H9 (cell line): ENCODE measurements at regions not wholly inside any gene's neighbourhood (a gene's known extent, or its start where the extent isn't known, plus 50 kb on each side); places are given as distances from the start of the nearest gene placed in this dataset.

Experiments used
- DNase-seq: peaks from one replicate; pipeline ENCODE4 v3.0.0-alpha.2; 2017
- H2AFZ ChIP-seq: one replicate; pipeline ENCODE4 v1.6.1; 2013; ENCODE audit warnings: mild to moderate bottlenecking, low read length, control low read depth, moderate library complexity
- H2AK5ac ChIP-seq: 2 replicates; pipeline ENCODE4 v1.6.1; 2013; ENCODE audit warnings: low read length, control low read depth, mixed read lengths; ENCODE audit not compliant: insufficient read length
- H2BK120ac ChIP-seq: one replicate; pipeline ENCODE4 v1.6.1; 2013; ENCODE audit warnings: low read depth, mild to moderate bottlenecking, low read length, control low read depth, inconsistent platforms; ENCODE audit not compliant: poor library complexity, severe bottlenecking
- H2BK12ac ChIP-seq: 2 replicates; pipeline ENCODE4 v1.6.1; 2013; ENCODE audit warnings: low read length, control low read depth, mixed read lengths, low read depth; ENCODE audit not compliant: insufficient read length
- H2BK15ac ChIP-seq: 2 replicates; pipeline ENCODE4 v1.6.1; 2013; ENCODE audit warnings: low read depth, low read length, control low read depth
- H2BK20ac ChIP-seq: one replicate; pipeline ENCODE4 v1.6.1; 2013; ENCODE audit warnings: low read depth, mild to moderate bottlenecking, low read length, control low read depth, inconsistent platforms; ENCODE audit not compliant: poor library complexity, severe bottlenecking
- H2BK5ac ChIP-seq: 2 replicates; pipeline ENCODE4 v1.6.1; 2013; ENCODE audit warnings: low read length, control low read depth, mixed read lengths; ENCODE audit not compliant: insufficient read length
- H3K14ac ChIP-seq: 2 replicates; pipeline ENCODE4 v1.6.1; 2013; ENCODE audit warnings: low read length, control low read depth; ENCODE audit not compliant: insufficient read depth
- H3K18ac ChIP-seq: 2 replicates; pipeline ENCODE4 v1.6.1; 2013; ENCODE audit warnings: low read depth, mild to moderate bottlenecking, mixed read lengths, low read length, control low read depth; ENCODE audit not compliant: insufficient read length
- H3K23ac ChIP-seq: 2 replicates; pipeline ENCODE4 v1.6.1; 2013; ENCODE audit warnings: low read length, control low read depth, mixed read lengths, low read depth; ENCODE audit not compliant: insufficient read length
- H3K23me2 ChIP-seq: 2 replicates; pipeline ENCODE4 v1.6.1; 2013; ENCODE audit warnings: low read depth, mild to moderate bottlenecking, mixed read lengths, low read length, control low read depth; ENCODE audit not compliant: insufficient read length, poor library complexity, severe bottlenecking
- H3K27ac ChIP-seq: 2 replicates; pipeline ENCODE4 v1.5.1; 2013; ENCODE audit warnings: low read length, control low read depth, mixed read lengths, low read depth; ENCODE audit not compliant: insufficient read length
- H3K27me3 ChIP-seq: 2 replicates; pipeline ENCODE4 v1.6.1; 2013; ENCODE audit warnings: low read length, control low read depth, inconsistent platforms; ENCODE audit not compliant: insufficient read depth
- H3K4ac ChIP-seq: 2 replicates; pipeline ENCODE4 v1.6.1; 2013; ENCODE audit warnings: low read depth, mild to moderate bottlenecking, control low read depth, inconsistent platforms, low read length, moderate library complexity
- H3K4me1 ChIP-seq: 2 replicates; pipeline ENCODE4 v1.6.1; 2013; ENCODE audit warnings: low read length, control low read depth, inconsistent platforms; ENCODE audit not compliant: insufficient read depth
- H3K4me2 ChIP-seq: 2 replicates; pipeline ENCODE4 v1.6.1; 2013; ENCODE audit warnings: low read length, control low read depth, mixed read lengths; ENCODE audit not compliant: insufficient read length, insufficient read depth
- H3K56ac ChIP-seq: 2 replicates; pipeline ENCODE4 v1.6.1; 2013; ENCODE audit warnings: low read depth, mild to moderate bottlenecking, mixed read lengths, low read length, control low read depth; ENCODE audit not compliant: insufficient read length
- H3K79me1 ChIP-seq: 2 replicates; pipeline ENCODE4 v1.6.1; 2013; ENCODE audit warnings: low read depth, mild to moderate bottlenecking, moderate library complexity, low read length, control low read depth, inconsistent platforms; ENCODE audit not compliant: insufficient read depth, poor library complexity, severe bottlenecking
- H3K79me2 ChIP-seq: 2 replicates; pipeline ENCODE4 v1.6.1; 2013; ENCODE audit warnings: low read length, control low read depth, inconsistent platforms; ENCODE audit not compliant: insufficient read depth
- H3K9ac ChIP-seq: 2 replicates; pipeline ENCODE4 v1.6.1; 2013; ENCODE audit warnings: low read length, control low read depth, mixed read lengths; ENCODE audit not compliant: insufficient read length; ENCODE audit errors: extremely low read depth
- H3K9me3 ChIP-seq: one replicate; pipeline ENCODE4 v1.6.1; 2013; ENCODE audit warnings: low read depth, low read length, inconsistent platforms; ENCODE audit not compliant: control insufficient read depth
- H3T11ph ChIP-seq: one replicate; pipeline ENCODE4 v1.6.1; 2013; ENCODE audit warnings: mild to moderate bottlenecking, low read length, control low read depth, inconsistent platforms
- H4K20me1 ChIP-seq: one replicate; pipeline ENCODE4 v1.6.1; 2013; ENCODE audit not compliant: control insufficient read depth, insufficient read length, insufficient read depth
- H4K5ac ChIP-seq: 2 replicates; pipeline ENCODE4 v1.6.1; 2013; ENCODE audit warnings: low read depth, mild to moderate bottlenecking, mixed read lengths, low read length, control low read depth; ENCODE audit not compliant: insufficient read length
- H4K8ac ChIP-seq: replicated peaks from 2 replicates; pipeline ENCODE4 v1.6.1; 2013; ENCODE audit warnings: low read length, control low read depth, mixed read lengths, low read depth; ENCODE audit not compliant: insufficient read length
- H4K91ac ChIP-seq: 2 replicates; pipeline ENCODE4 v1.6.1; 2013; ENCODE audit warnings: low read depth, mild to moderate bottlenecking, moderate library complexity, mixed read lengths, low read length, control low read depth; ENCODE audit not compliant: insufficient read length
- H3K27ac Mint-ChIP-seq, 3 experiments: 2 replicates in 2 of 3; 3 replicates in 1 of 3; pipeline ENCODE4 v1.8.0; 2020 to 2021; ENCODE audit warnings: mixed read lengths in 3 of 3, mild to moderate bottlenecking in 1 of 3, moderate library complexity in 1 of 3
- H3K27me3 Mint-ChIP-seq: 2 replicates; pipeline ENCODE4 v1.8.0; 2021; ENCODE audit warnings: low read depth, mild to moderate bottlenecking, moderate library complexity, mixed read lengths
- H3K36me3 Mint-ChIP-seq, 3 experiments: 2 replicates in 2 of 3; 3 replicates in 1 of 3; pipeline ENCODE4 v1.8.0; 2020 to 2021; ENCODE audit warnings: low read depth in 3 of 3, mixed read lengths in 3 of 3; ENCODE audit not compliant: insufficient read depth in 1 of 3
- H3K4me1 Mint-ChIP-seq, 2 experiments: 2 replicates each; pipeline ENCODE4 v1.8.0; 2020; ENCODE audit warnings: mixed read lengths in 2 of 2
- H3K4me3 Mint-ChIP-seq, 2 experiments: 2 replicates in 1 of 2; 3 replicates in 1 of 2; pipeline ENCODE4 v1.8.0; 2020 to 2021; ENCODE audit warnings: mild to moderate bottlenecking in 2 of 2, mixed read lengths in 2 of 2, moderate library complexity in 1 of 2
- H3K9me3 Mint-ChIP-seq, 2 experiments: 2 replicates in 1 of 2; 3 replicates in 1 of 2; pipeline ENCODE4 v1.8.0; 2020; ENCODE audit warnings: mild to moderate bottlenecking in 2 of 2, mixed read lengths in 2 of 2, moderate library complexity in 1 of 2
- TF ChIP-seq, protein P1 (sequence below): fragments of 200-600 bp; sonication (generic); conservative IDR thresholded peaks from 3 replicates; pipeline ENCODE4 v1.8.0; 2021; ENCODE audit warnings: antibody characterized with exemption, mild to moderate bottlenecking

DNA sequence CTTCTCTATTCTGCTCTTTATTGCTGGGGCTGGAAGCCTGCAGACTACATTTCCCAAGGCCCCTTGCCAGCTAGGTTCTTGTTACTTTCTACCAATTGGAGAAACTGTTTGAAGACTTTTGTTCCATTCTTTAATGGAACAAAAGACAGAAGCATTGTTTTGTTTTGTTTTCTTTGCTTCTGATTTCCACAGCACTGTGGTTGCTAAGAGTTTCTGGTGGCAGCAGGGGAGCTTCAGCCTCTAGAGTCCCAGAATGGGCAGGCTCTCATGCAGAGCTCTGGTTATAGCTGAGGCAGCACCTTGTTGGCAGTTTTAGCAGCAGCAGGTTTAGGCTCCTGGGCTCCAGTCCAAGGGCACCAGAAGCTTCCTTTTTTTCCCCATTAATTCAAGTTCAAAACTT is 234.3 kb downstream of the ETAA1 start:
- Histone ChIP-seq H3K14ac (no peak overlapping the region), H2BK15ac (no peak overlapping the region), H3K18ac (no peak overlapping the region), H3K23ac (no peak overlapping the region), H3K4me2 (no peak overlapping the region), H3T11ph (no peak overlapping the region), H2BK120ac (no peak overlapping the region), H3K79me2 (no peaks in the 10 kb centered on the region; the same call in 1 of the 2 replicates), H3K79me1 (no peaks in the 10 kb centered on the region), H3K27me3 (no peaks in the 10 kb centered on the region), H3K9ac (no peak overlapping the region), H3K27ac (no peak overlapping the region), H4K8ac (no peak overlapping the region), H4K5ac (no peak overlapping the region), H4K20me1 (no peaks in the 10 kb centered on the region), H2AFZ (no peak overlapping the region), H3K23me2 (no peaks in the 10 kb centered on the region), H3K56ac (no peak overlapping the region), H3K4ac (no peak overlapping the region), H2AK5ac (no peak overlapping the region), H2BK5ac (no peak overlapping the region), H3K4me1 (no peaks in the 10 kb centered on the region), H3K9me3 (no peaks in the 10 kb centered on the region), H2BK20ac (no peak overlapping the region), H4K91ac (no peak overlapping the region), H2BK12ac (no peak overlapping the region)
- Mint-ChIP-seq H3K36me3 (no peaks in the 10 kb centered on the region), H3K4me1 (peaks cover 3 to 4% of the 10 kb centered on the region in 2 experiments; a peak in 2 of 4 replicates), H3K27me3 (no peaks in the 10 kb centered on the region), H3K4me3 (no peak overlapping the region), H3K9me3 (no peaks in the 10 kb centered on the region), H3K27ac (no peak overlapping the region)
- no peak for DNase-seq
- TF ChIP-seq, protein P1, sequence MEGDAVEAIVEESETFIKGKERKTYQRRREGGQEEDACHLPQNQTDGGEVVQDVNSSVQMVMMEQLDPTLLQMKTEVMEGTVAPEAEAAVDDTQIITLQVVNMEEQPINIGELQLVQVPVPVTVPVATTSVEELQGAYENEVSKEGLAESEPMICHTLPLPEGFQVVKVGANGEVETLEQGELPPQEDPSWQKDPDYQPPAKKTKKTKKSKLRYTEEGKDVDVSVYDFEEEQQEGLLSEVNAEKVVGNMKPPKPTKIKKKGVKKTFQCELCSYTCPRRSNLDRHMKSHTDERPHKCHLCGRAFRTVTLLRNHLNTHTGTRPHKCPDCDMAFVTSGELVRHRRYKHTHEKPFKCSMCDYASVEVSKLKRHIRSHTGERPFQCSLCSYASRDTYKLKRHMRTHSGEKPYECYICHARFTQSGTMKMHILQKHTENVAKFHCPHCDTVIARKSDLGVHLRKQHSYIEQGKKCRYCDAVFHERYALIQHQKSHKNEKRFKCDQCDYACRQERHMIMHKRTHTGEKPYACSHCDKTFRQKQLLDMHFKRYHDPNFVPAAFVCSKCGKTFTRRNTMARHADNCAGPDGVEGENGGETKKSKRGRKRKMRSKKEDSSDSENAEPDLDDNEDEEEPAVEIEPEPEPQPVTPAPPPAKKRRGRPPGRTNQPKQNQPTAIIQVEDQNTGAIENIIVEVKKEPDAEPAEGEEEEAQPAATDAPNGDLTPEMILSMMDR = no peak
